ENCODE measurements at regions not wholly inside any gene's neighbourhood (a gene's known extent, or its start where the extent isn't known, plus 50 kb on each side); places are given as distances from the start of the nearest gene placed in this dataset.

DNA sequence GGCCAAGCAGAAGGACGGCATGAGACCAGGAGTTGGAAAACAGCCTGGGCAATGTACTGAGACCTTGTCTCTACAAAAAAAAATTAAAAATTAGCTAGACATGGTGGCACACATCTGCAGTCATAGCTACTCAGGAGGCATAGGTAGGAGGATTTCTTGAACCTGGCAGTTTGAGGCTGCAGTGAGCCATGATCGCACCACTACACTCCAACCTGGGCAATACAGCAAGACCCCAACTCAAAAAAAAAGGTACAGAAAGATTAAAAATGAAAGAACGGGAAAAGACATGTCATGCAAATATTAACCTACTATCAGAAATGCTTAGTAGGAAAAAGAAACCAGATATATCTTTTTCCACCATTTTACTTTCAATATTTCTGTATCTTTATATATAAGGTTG is 99.6 kb upstream of the ATP11B start:
- FAIRE-seq (no peak), DNase-seq (ENCODE audit: insufficient read length, low spot score) (no peak)

DNA sequence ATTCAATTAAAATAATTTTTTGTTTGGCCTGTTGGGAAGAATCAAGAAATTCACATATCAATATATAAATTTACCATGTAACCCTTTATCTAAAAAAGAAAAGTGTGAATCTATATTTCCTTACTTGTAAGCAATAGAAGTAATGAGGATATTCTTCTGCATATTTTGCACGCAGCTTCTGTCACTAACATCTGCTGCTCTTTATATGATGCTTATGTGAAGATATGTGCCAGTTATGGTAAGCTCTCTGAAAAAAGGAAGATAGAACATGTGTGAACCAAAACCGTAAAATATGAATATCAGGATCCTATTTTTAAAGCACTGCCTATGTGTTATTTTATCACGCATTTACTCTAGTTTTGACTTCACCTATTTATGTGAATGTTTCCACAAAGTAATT is 96.4 kb upstream of the ATP11B start:
- DNase-seq (ENCODE audit: insufficient read length, low spot score) (no peak), FAIRE-seq (no peak)

DNA sequence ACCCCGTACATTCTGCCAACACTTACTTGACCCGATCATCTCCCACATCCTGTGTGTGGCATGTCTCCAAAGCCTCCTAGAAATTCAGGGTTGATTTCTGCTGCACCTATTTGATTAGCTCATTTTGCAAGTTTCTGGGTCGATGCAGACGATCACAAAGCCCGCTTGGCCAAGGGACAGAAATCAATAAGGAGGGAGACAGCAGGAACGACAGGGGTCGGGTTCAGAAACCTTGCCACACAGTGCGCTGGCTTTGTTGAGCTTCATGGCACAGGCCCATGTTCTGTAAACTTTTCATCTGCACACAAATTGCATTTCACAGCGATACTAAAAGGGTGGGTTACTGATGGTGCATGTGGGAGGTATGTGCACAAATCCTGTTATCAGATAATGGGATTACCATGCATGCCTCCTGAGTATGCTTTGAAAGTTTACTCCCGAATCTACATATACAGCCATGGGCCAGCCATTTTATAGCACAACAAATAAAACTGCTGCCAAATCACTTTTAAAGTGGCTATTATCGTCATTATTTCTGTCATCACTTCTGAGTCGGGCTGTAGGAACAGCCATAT is 95.9 kb upstream of the ATP11B start:
- DNase-seq (ENCODE audit: insufficient read length, low spot score): no peak
- FAIRE-seq: no peak

DNA sequence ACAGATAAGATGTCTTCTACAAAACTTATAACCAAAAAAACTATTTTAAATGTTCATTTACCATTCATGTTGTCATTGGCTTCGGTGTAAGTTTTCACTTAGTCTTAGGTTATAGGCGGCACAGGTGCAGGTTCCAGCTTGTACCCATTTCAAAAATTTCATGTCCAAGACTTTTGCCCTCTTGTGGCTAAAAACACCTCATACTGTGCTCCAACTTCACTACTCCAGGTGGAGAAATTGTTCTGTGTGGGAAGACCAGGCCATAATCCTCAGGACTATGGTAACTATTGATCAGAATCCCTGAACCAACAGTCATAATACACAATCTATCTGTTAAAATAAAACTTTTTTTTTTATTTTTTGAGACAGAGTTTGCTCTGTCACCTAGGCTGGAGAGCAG is 95.2 kb upstream of the ATP11B start:
- FAIRE-seq (no peak), DNase-seq (ENCODE audit: insufficient read length, low spot score) (no peak)

DNA sequence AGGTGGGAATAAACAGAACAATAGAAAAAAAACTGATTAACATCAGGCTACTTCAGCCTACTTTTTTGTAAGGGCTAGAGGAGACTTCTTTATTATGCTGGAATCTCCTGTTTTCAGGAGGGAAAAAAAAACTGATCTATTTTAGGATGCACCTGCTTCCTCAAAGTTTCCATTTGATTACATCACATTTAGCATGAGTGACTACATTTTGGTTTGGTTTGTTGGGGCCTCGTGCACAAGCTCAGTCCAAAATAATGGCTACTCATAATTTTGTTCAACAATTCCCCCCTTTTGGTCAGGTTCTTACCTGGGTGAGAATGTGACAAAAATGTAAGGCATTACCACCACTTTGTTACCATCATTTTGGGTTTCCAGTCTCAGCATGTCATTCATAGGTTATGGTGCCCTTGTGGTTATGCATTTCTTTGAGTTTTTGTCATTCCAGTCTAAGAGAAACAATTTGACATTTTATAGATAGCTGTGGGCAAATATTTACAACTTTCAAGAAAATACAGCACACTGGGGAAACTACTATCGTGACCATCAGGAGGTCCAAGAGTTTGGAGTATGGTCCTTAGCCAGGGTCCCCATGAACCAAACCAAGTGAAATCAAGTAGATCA is 93.6 kb upstream of the ATP11B start:
- DNase-seq (ENCODE audit: insufficient read length, low spot score): no peak
- FAIRE-seq: no peak

DNA sequence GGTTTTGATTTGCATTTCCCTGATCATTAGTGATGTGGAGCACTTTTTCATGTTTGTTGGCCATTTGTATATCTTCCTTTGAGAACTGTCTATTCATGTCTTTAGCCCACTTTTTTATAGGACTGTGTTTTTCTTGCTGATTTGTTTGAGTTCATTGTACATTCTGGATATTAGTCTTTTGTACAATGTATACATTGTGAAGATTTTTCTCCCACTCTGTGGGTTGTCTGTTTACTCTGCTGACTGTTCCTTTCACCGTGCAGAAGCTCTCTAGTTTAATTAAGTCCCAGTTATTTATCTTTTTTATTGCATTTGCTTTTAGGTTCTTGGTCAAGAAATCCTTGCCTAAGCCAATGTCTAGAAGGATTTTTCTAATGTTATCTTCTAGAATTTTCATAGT is 91.1 kb upstream of the ATP11B start:
- DNase-seq (ENCODE audit: insufficient read length, low spot score) (no peak), FAIRE-seq (no peak)

DNA sequence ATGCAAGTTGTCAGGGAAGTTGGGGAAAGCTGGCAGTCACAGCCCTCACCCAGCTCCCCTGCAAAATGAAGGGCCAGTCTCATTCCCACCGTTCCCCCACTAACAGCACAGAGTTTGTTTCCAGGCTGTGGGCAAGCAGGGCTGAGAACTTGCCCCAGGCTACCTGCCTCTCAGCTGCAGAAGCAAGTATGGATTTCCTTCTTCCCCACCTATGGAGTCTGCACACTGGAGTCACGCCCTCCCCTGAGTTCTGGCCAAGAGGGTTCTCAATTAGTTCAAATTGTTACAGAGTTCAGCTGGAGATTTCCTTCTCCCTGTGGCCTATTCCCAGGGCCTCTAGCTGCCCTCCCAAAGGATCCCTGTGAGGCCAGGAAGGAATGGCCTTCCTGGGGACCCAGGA is 90.1 kb upstream of the ATP11B start:
- FAIRE-seq: no peak
- DNase-seq (ENCODE audit: insufficient read length, low spot score): no peak

DNA sequence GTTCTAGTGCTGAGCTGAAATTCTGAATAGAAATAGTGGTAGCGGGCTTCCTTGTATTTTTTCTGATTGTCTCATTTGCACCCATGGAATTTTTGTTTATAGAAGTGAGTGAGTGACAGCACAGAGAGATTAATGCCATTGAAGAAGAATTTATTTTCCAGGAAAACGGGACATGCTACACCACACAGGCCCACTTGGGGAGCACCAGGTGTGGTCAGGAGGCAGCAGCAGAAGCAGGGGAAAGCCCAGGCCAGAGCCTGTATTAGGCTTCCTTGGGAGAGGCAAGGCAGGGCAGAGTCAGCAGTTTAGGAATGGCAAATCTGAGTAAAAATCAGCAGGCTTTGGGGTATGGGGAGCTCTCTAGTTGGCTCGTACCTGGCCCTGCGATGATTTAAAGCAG is 88.4 kb upstream of the ATP11B start:
- DNase-seq (ENCODE audit: insufficient read length, low spot score): no peak

DNA sequence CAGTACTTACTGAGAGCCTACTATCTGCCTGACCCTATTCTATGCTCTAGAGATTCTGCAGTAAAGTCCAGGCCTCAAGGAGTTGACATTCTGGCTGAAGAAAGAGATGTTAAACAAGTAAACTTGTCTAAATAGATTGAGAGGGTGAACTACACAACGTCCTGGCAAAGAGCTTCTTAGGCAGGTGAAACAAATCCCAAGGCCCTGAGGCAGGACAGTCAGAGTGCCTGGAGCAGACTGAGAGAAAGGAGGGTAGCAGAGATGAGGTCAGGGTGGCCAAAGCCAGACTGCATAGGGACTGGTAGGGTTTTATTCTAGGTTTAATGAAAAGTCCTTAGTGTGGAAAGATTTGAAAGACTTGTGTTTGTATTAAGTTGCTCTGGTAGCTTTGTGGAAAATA is 84.5 kb upstream of the ATP11B start:
- no peak for DNase-seq (ENCODE audit: insufficient read length, low spot score)
- no peak for FAIRE-seq

More for the DNA sequence above, 88.4 kb upstream of the ATP11B start:
- FAIRE-seq: no peak

DNA sequence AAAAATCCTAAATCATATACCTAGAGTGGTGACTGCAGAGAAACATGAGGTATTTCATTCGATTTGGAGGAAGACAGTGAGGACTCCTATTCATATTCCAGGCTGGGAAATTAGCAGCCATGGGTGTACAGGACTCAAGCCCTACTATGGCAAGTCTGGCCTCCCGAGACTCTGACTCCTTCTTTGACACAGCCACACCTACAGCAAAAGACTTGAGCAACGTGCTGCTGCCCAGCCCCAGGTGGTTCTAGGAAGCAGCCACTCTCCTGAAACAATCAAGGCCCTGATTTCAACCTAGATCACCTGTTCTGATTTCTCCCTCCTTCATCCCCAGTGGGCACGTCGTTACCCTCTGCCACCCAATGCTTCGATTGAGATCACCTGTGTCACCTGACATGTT is 84.0 kb upstream of the ATP11B start:
- FAIRE-seq: no peak
- DNase-seq (ENCODE audit: insufficient read length, low spot score): no peak

DNA sequence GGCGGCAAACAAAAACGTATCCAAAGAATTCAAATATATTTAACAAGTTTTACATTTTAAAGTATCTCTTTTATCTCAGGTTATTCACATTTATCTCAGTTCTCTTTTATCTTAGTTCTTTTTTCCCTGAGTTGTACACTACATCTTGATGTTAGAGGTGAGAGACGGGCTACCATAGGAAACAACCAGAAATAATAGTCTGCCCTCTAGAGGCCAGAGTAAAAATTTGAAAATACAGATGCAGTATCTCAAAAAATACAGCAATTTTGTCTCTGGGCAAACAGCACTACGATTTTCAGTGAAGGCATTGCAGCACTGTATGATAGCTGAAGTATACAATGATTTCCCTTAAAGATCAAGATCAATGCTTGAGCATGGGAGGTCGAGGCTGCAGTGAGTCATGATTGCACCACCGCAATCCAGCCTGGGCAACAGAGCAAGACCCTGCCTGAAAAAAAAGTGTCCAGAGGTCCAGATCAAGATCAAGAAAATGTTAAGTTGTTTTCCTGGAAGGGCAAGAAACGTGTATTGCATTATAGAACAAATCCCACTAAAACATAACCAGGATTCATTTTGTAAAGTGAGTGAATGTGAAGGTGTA is 82.6 kb upstream of the ATP11B start:
- no peak for FAIRE-seq

DNA sequence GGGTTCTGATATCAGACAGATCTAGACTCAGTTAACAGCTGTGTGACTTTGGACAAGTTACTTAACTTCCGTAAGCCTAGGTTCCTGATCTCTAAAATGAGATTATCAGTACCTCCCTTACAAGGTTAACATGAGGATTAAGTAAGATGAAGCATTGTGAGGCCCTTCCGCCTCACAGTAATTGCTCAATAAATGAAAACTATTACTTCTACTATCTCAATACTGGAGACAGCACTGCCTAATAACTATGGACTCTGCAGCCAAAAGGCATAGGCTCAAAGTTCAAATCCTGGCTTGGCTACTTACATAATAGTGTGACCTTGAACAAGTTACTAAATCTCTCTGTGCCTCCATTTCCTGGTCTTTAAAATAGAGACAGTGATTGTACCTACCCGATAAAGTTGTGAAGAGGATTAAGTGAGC is 82.0 kb upstream of the ATP11B start:
- DNase-seq (ENCODE audit: insufficient read length, low spot score) (no peak), FAIRE-seq (no peak)

More for the DNA sequence above, 82.6 kb upstream of the ATP11B start:
- peak; percentile 34 for DNase-seq (ENCODE audit: insufficient read length, low spot score)

DNA sequence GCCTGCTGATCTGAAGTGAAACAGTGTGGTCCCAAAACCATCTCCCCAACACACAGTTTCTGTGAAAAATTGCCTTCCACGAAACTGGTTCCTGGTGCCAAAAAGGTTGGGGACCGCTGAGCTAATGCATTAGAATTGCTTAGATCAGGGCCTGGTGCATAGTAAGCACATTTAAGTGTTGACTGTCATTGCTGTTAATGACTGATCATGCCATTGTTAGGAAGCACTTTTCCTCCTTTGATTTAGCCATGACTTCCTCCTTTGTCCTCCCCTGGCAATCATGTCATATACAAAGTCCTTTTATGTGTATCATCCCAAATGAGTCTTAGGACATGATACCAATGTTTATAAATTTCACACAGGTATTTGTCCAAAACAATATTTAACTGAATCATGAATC is 81.5 kb upstream of the ATP11B start:
- no peak for FAIRE-seq

DNA sequence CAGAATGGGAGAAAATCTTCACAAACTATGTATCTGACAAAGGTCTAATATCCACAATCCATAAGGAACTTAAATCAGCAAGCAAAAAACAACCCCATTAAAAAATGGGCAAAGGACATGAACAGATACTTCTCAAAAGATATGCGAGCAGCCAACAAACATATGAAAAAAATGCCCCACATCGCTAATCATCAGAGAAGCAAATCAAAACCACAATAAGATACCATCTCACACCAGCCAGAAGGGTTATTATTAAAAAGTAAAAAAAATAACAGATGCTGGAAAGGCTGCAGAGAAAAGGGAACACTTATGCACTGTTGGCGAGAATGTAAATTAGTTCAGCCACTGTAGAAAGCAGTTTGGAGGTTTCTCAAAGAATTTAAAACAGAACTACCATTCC is 80.2 kb upstream of the ATP11B start:
- DNase-seq (ENCODE audit: insufficient read length, low spot score): no peak
- FAIRE-seq: no peak

More for the DNA sequence above, 81.5 kb upstream of the ATP11B start:
- DNase-seq (ENCODE audit: insufficient read length, low spot score): no peak

DNA sequence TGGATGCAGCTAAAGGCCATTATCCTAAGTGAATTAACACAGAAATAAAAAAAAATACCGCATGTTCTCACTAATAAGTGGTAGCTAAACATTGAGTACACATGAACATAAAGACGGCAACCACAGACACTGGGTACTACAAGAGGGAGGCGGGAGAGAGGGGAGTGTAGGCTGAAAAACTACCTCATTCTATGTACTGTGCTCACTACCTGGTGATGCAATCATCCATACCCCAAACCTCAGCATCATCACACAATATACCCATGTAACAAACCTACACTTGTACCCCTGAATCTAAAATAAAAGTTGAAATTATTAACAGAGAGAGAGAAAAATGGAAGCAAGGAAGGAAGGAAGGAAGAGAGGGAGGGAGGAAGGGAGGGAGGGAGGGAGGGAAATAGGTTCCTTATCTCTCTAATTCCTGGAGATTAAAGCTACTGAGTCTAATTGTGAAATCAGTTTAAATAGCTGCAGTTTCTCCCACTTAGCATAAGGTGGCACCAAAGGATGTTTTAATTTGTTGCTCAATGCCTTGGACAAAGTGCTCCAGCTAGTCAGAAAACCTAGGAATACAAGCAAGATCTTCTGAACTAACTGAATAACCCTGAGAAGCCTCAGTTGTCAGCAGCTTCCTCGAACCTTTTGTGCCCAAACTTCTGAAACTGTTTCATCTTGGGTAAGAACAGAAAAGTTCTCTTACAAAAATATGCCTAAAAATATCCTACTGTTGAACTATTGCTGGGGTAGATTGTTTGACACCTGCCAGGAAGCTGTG is 79.4 kb upstream of the ATP11B start:
- peak; percentile 54 for DNase-seq (ENCODE audit: insufficient read length, low spot score)
- FAIRE-seq: peak; percentile 9

DNA sequence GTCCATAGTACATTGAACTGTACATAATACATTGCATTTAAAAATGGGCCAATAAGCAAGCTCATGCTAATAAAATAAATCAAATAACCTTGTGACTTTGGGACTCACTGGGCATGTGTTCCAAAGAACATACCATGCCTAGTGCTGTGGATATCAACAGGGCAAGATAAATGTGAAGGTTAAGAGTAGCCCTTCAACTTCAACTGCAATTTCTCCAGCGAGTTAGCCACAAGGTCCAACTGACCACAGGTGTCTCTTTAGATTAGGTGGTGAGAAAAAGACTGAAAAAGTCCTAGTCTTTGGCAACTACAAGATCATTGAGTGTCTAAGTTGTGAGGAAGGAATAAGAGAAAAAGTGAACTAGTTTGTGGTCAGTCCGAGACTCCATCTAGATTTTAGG is 78.3 kb upstream of the ATP11B start:
- no peak for DNase-seq (ENCODE audit: insufficient read length, low spot score)
- FAIRE-seq: no peak

DNA sequence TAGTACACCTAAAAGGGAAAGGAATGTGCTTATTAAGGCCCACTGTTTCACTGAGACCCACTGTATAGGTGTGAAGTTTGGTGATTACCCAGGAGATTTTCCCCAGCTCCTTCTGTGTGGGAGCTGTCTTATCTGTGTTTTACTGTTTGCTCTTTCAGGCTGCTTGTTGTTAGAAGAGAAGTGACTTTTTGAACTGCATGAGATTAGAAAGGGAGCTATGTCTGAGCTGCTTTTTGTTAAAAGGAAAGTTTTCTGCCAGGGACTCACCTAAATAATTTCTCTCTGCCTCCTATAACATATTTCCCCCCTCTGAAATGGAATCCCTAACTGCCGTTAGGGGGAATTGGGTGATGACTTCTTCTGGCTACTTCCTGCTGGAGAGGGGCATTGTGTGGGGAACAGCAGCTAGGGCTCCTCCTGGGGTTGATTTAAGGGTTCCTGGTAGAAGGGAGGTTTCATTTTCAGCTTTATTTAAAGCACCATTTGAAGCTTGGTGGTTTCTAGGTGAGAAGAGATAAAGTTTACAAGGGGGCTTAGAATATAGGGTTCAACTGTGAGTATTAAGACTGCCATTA is 77.1 kb upstream of the ATP11B start:
- FAIRE-seq (no peak), DNase-seq (ENCODE audit: insufficient read length, low spot score) (no peak)

DNA sequence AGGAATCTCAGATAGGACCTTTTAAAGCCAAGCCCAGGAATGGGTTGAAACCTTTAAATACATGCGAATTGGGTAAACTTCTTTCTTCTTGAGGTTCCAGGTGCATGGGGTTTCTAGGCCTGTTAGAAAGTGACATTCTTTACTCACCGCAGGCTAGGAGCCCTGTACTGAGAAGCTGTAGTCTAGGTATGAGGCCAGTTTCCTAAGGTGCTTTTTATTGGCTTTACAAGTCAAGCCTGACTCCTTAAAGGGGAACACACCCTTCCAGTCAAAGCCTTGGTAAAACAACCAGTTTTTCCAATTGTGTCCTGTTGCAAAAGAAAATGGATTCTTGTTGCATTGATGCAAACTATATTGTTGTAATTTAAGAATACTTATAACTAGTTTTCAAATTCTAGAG is 76.1 kb upstream of the ATP11B start:
- DNase-seq (ENCODE audit: insufficient read length, low spot score) (no peak), FAIRE-seq (no peak)

DNA sequence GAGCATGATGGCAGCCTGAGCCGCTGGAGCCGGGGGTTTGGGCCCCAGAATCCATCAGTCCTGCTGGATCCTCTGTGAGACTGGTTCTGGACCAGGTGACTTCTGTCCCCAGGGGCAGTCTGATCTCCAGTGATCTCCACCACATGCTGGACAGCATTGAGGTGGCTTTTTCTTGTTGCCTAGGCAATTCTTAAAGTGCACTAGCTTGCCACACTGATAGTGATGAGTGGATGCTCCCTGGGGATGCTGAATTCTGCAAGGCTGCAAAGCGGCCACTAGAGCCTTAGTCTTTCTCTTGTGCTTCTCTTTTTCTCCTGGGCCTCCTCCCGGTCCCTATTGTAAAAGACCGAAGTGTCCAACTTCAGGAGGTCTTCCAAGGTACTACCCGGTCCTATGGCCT is 70.4 kb upstream of the ATP11B start:
- DNase-seq (ENCODE audit: insufficient read length, low spot score) (no peak), FAIRE-seq (no peak)

DNA sequence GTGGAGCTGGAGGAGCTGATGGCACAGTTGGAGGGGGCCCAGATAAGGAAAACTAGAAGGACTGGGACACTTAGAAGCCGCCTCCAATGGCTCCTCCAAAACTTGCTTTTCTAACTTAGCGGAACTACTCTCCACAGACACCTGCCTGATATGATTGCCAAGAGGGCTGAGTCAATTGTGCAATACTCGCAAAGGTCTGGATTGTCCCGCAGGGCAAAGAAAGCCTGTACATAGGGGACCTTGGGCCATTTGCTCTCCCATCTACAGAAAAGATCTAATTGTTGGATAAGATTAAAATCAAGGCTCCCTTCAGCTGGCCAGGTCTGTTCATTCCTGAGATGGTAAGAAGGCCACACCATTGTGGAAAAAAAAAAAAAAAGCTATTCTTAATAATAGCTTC is 69.7 kb upstream of the ATP11B start:
- no peak for FAIRE-seq
- no peak for DNase-seq (ENCODE audit: insufficient read length, low spot score)
